ENCODE measurements at regions not wholly inside any gene's neighbourhood (a gene's known extent, or its start where the extent isn't known, plus 50 kb on each side); places are given as distances from the start of the nearest gene placed in this dataset.

DNA sequence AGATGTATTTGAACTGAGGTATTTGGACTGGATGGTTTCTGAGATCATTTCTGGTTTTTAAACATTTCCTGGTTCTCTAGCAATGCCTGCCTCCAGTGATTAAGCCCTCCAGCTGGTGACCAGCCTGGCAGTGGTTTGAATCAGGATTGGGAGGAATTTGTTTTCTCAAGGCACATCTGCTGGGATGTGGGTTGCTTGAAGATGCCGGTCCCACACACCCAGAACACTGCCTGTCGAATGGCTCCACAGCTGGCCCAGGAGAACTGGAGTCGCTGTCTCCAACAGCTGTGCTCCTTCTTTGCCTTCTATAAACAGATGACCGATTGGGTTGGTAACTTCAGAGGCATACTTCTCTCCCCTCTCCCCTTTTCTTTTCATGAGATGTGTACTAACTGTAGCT, 258.0 kb upstream of the DDHD1 start:
- Histone ChIP-seq H3K27ac (no peak overlapping the region), H3K36me3 (replicated peaks) (no peaks in the 10 kb centered on the region), H3K4me3 (ENCODE audit: low read depth, low read length) (no peak overlapping the region), H3K27me3 (replicated peaks) (no peaks in the 10 kb centered on the region)
- TF ChIP-seq CTCF (IDR thresholded peaks at IDR 0.05; ENCODE audit: low read depth, low read length, missing control alignments), result no peak
- in situ Hi-C loops (cut with HindIII; ENCODE audit: low pct_ligation_motif_present, low sequenced_read_pairs), result no loop called here
- DNase-seq, result peak; percentile 47

DNA sequence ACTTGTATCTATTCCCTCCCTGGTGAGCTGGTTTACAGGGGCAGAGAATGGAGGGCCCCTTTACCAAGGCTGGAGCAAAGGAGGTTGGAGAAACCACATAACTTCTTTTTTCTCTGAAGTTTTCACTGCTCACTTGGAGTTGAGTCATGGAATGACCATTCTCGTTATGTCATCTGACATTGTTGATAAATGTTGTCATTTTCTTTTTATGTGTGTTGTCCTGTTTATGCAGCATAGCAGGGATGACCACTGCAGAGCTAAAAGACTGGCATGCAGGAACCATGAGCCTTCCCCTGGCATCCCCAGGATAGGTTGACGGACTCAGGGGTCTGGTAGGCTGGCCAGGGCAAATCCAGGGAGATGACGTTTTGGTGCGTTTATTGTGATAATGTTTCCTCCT, 256.8 kb upstream of the DDHD1 start:
- TF ChIP-seq CTCF (IDR thresholded peaks at IDR 0.05; ENCODE audit: low read depth, low read length, missing control alignments), result no peak
- Histone ChIP-seq H3K4me3 (ENCODE audit: low read depth, low read length) (no peak overlapping the region), H3K27me3 (replicated peaks) (no peaks in the 10 kb centered on the region), H3K36me3 (replicated peaks) (no peaks in the 10 kb centered on the region), H3K27ac (no peak overlapping the region)
- peak; percentile 54 for DNase-seq
- in situ Hi-C loops (cut with HindIII; ENCODE audit: low pct_ligation_motif_present, low sequenced_read_pairs), result no loop called here

DNA sequence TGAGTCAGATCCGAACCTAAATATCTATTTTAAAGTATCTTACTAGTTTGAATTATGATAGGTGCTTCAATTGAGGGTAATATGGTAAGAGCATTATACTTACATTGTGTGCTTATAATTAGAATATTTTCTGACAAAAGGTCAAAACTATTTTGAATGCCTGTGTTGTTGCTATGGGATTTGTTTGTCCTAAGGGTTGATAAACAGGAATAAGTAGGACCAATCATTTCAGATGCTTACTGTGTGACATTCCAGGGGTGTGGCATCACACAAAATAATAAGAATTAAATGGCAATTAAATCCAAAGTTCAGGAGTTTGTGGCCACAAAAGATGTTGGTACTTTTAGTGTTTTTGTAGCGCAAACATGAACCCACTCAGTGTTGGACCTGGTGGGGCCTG, 256.2 kb upstream of the DDHD1 start:
- no peak for TF ChIP-seq CTCF (IDR thresholded peaks at IDR 0.05; ENCODE audit: low read depth, low read length, missing control alignments)
- no peaks in the 10 kb centered on the region for H3K27me3 ChIP-seq (replicated peaks)
- DNase-seq, result no peak
- H3K27ac ChIP-seq, result no peak overlapping the region
- in situ Hi-C loops (cut with HindIII; ENCODE audit: low pct_ligation_motif_present, low sequenced_read_pairs), result no loop called here
- no peak overlapping the region for H3K4me3 ChIP-seq (ENCODE audit: low read depth, low read length)
- H3K36me3 ChIP-seq (replicated peaks), result no peaks in the 10 kb centered on the region

- in situ Hi-C loops (cut with HindIII; ENCODE audit: low pct_ligation_motif_present, low sequenced_read_pairs), result no loop called here
- no peak overlapping the region for H3K4me3 ChIP-seq (ENCODE audit: low read depth, low read length)
These were observed 255.2 kb upstream of the DDHD1 start for GRCh38 chr14:53408175-53408879.

GRCh38 chr14:53406519-53406918, 253.4 kb upstream of the DDHD1 start:
- in situ Hi-C loops (cut with HindIII; ENCODE audit: low pct_ligation_motif_present, low sequenced_read_pairs), result no loop called here
- Histone ChIP-seq H3K4me3 (ENCODE audit: low read depth, low read length) (no peak overlapping the region), H3K27me3 (replicated peaks) (no peaks in the 10 kb centered on the region), H3K27ac (no peak overlapping the region), H3K36me3 (replicated peaks) (no peaks in the 10 kb centered on the region)
- DNase-seq, result no peak
- TF ChIP-seq CTCF (IDR thresholded peaks at IDR 0.05; ENCODE audit: low read depth, low read length, missing control alignments), result no peak

More at GRCh38 chr14:53408175-53408879, 255.2 kb upstream of the DDHD1 start:
- Histone ChIP-seq H3K36me3 (replicated peaks) (no peaks in the 10 kb centered on the region), H3K27me3 (replicated peaks) (no peaks in the 10 kb centered on the region), H3K27ac (no peak overlapping the region)
- no peak for DNase-seq
- no peak for TF ChIP-seq CTCF (IDR thresholded peaks at IDR 0.05; ENCODE audit: low read depth, low read length, missing control alignments)

DNA sequence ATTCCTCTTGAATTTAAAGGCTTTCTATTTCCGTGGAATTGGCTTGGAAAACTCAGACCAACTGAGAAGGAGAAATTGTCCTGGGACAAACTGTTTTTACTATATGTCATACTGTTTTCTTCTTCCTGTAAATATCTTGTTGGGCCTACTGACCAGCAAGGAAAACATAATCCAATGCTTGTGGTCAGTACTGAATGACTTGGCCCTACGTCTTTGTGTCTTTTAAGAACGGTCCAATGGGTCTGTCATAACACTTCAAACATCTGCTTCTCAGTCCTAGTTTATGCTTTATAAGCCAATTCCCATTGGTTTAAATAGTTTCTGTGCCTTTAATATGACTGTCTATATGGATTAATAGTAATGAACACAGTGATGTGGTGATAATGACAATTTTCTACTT, 248.5 kb upstream of the DDHD1 start:
- H3K4me3 ChIP-seq (ENCODE audit: low read depth, low read length), result no peak overlapping the region
- H3K27me3 ChIP-seq (replicated peaks), result no peaks in the 10 kb centered on the region
- H3K27ac ChIP-seq, result no peak overlapping the region
- in situ Hi-C loops (cut with HindIII; ENCODE audit: low pct_ligation_motif_present, low sequenced_read_pairs), result no loop called here
- no peaks in the 10 kb centered on the region for H3K36me3 ChIP-seq (replicated peaks)
- no peak for TF ChIP-seq CTCF (IDR thresholded peaks at IDR 0.05; ENCODE audit: low read depth, low read length, missing control alignments)
- peak; percentile 9 for DNase-seq
